Body of pancreas (tissue), 4 donors: ENCODE measurements at regions not wholly inside any gene's neighbourhood (a gene's known extent, or its start where the extent isn't known, plus 50 kb on each side); places are given as distances from the start of the nearest gene placed in this dataset.

Source experiments
- ATAC-seq: fragments of 150-250 bp; one replicate; pipeline ENCODE4 v1.9.1; 2016
- DNase-seq, 4 donors: peaks; one replicate each; pipeline ENCODE4 v3.0.0-alpha.2; 2019
- H3K27ac ChIP-seq, 4 donors: fragments of 200-600 bp; sonication (generic); 1 replicate in 3 of 4; 2 replicates in 1 of 4; pipeline versions ENCODE4 v1.5.1 to v1.6.1; 2016 to 2019; ENCODE audit warnings: mild to moderate bottlenecking in 1 of 4, mixed read lengths in 1 of 4, moderate library complexity in 1 of 4
- H3K27me3 ChIP-seq, 2 donors: fragments of 200-600 bp; sonication (generic); one replicate each; pipeline ENCODE4 v1.6.0; 2016; ENCODE audit warnings: mild to moderate bottlenecking in 1 of 2
- H3K36me3 ChIP-seq, 2 donors: fragments of 200-600 bp; sonication (generic); replicated peaks in 1 of 2; 2 replicates each; pipeline ENCODE4 v1.5.1; 2016; ENCODE audit warnings: low read depth in 2 of 2; ENCODE audit not compliant: insufficient read depth in 1 of 2
- H3K4me1 ChIP-seq: fragments of 200-600 bp; sonication (generic); one replicate; pipeline ENCODE4 v1.6.0; 2016
- H3K4me3 ChIP-seq, 2 donors: fragments of 200-600 bp; sonication (generic); 1 replicate in 1 of 2; 2 replicates in 1 of 2; pipeline ENCODE4 v1.5.1; 2016 to 2019
- H3K9me3 ChIP-seq, 3 donors: fragments of 200-600 bp; sonication (generic); 1 replicate in 2 of 3; 2 replicates in 1 of 3; pipeline ENCODE4 v1.5.1; 2016
- CTCF ChIP-seq, 7 experiments: fragments of 450-650 bp in 4 of 7; fragments of 200-600 bp in 3 of 7; sonication (generic) in 3 of 7; IDR thresholded peaks; one replicate each; pipeline ENCODE4 v1.5.1; 2016 to 2019; ENCODE audit warnings: antibody characterized with exemption in 7 of 7
- POLR2A ChIP-seq, 3 donors: fragments of 450-650 bp; IDR thresholded peaks; one replicate each; pipeline ENCODE4 v1.6.1; 2016; ENCODE audit warnings: antibody characterized with exemption in 3 of 3, mild to moderate bottlenecking in 2 of 3
- WGBS, 2 donors: methylation state at CpG; one replicate each; pipeline ENCODE4 v1.1.5; 2017; 5-methylcytosine and 5-hydroxymethylcytosine counted together
- intact Hi-C: fragments of 100-400 bp; cut with DNase I; formaldehyde crosslinking; loops from one replicate; pipeline ENCODE4 v1.15.1; 2023

DNA sequence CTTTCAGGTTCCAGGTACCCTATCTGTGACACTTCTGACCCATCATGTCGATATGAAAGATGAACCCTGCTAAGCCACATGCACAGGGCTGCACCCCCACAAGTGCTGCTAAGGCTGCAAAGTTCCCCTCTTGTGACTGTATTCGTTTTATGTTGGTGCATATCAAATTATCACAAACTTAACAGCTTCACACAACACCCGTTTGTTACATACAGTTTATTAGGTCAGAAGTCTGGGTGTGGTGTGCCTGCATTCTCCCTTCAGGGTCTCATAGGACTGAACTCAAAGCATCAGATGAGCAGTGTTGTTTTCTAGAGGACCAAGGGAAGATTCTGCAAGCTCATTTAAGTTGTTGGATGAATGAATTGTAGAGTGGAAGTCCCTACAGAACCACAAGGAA is 199.4 kb downstream of the ANAPC1 start:
- Histone ChIP-seq H3K27me3 (no peaks in the 10 kb centered on the region), H3K9me3 (no peaks in the 10 kb centered on the region), H3K27ac (no peak overlapping the region), H3K4me1 (no peaks in the 10 kb centered on the region), H3K4me3 (no peak overlapping the region), H3K36me3 (no peaks in the 10 kb centered on the region)
- intact Hi-C loops, result no loop called here
- DNase-seq (no peak), ATAC-seq (no peak)
- WGBS, 2 donors, result 72 to 81% methylated on average over 3 of the region's 3 CpGs
- no peak for TF ChIP-seq CTCF (IDR thresholded peaks at IDR 0.05)
- no peak for TF ChIP-seq POLR2A (IDR thresholded peaks at IDR 0.05)

- Histone ChIP-seq H3K36me3 (no peaks in the 10 kb centered on the region), H3K27ac (no peak overlapping the region), H3K9me3 (no peaks in the 10 kb centered on the region), H3K27me3 (no peaks in the 10 kb centered on the region), H3K4me1 (no peaks in the 10 kb centered on the region), H3K4me3 (no peak overlapping the region)
- intact Hi-C loops, result no loop called here
- TF ChIP-seq POLR2A (IDR thresholded peaks at IDR 0.05) (no peak), CTCF (IDR thresholded peaks at IDR 0.05) (no peak)
- ATAC-seq (no peak), DNase-seq (no peak)
Measured at GRCh38 chr2:111685342-111685741, 198.7 kb downstream of the ANAPC1 start.

DNA sequence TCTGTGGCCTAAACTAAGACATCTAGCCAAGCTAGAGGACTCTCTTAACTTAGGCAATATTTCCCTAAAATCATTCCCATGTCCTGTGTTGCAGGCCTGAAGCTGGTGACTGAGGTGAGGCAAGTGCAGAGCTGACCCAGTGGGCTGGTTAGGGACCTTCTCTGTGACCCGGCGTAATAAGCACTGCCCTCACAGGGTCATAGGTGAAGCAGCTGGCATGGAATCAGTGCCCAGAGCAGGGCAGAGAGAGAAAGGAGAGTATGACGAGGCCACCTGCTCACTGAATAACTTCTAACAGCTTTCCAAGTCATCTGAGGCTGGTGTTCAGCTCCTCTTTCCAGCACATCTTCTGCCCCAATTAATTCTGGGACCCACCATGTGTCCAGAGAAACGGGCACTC is 197.0 kb downstream of the ANAPC1 start:
- intact Hi-C loops, result no loop called here
- ATAC-seq, result no peak

DNA sequence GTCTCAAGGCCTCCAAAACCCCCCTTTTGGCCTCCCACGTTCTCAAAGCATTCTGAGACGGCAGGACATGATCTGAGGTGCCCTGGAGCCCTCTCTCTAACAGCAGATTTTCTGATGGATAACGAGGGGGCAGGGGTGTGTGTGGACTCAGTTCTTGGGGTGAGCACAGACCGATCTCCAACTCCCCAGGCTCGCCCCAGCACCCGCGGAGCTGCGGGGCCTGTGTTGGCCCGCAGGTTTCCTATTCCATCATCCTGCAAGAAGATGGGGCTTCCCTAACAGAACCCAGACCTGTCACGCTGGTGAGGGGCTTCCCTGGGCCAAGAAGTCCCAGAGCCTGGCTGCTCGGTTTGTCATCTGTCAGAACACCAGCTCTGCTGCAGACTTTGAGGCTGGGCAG is 196.1 kb downstream of the ANAPC1 start:
- Histone ChIP-seq H3K27me3 (no peaks in the 10 kb centered on the region), H3K27ac (no peak overlapping the region), H3K4me1 (no peaks in the 10 kb centered on the region), H3K4me3 (no peak overlapping the region), H3K36me3 (no peaks in the 10 kb centered on the region), H3K9me3 (no peaks in the 10 kb centered on the region)
- intact Hi-C loops, result no loop called here
- TF ChIP-seq POLR2A (IDR thresholded peaks at IDR 0.05) (no peak), CTCF (IDR thresholded peaks at IDR 0.05) (no peak)
- DNase-seq (no peak), ATAC-seq (no peak)
- 68 to 70% methylated on average over 3 to 11 of the region's 11 CpGs for WGBS, 2 donors

More for the DNA sequence above, 197.0 kb downstream of the ANAPC1 start:
- Histone ChIP-seq H3K27ac (no peak overlapping the region), H3K27me3 (no peaks in the 10 kb centered on the region), H3K4me1 (no peaks in the 10 kb centered on the region), H3K9me3 (no peaks in the 10 kb centered on the region), H3K36me3 (no peaks in the 10 kb centered on the region), H3K4me3 (no peak overlapping the region)
- 88 to 95% methylated on average over 4 of the region's 4 CpGs for WGBS, 2 donors
- TF ChIP-seq CTCF (IDR thresholded peaks at IDR 0.05) (no peak), POLR2A (IDR thresholded peaks at IDR 0.05) (no peak)
- no peak for DNase-seq

- TF ChIP-seq POLR2A (IDR thresholded peaks at IDR 0.05), result no peak
- WGBS, 2 donors, result 75 to 79% methylated on average over 9 of the region's 9 CpGs
- Histone ChIP-seq H3K27ac (no peak overlapping the region), H3K4me3 (no peak overlapping the region), H3K4me1 (no peaks in the 10 kb centered on the region), H3K27me3 (no peaks in the 10 kb centered on the region), H3K36me3 (no peaks in the 10 kb centered on the region), H3K9me3 (no peaks in the 10 kb centered on the region)
- no peak for DNase-seq
- intact Hi-C loops, result no loop called here
- ATAC-seq, result no peak
Measured at GRCh38 chr2:111688482-111688881, 195.5 kb downstream of the ANAPC1 start.
